ENCODE measurements at regions not wholly inside any gene's neighbourhood (a gene's known extent, or its start where the extent isn't known, plus 50 kb on each side); places are given as distances from the start of the nearest gene placed in this dataset.

- DNase-seq: no peak
Measured at GRCh38 chr6:56345376-56345995, 98.1 kb upstream of the COL21A1 start.

- no peak for DNase-seq
Measured at GRCh38 chr6:56343295-56343694, 95.9 kb upstream of the COL21A1 start.

- DNase-seq: no peak
Measured at GRCh38 chr6:56339524-56339923, 92.1 kb upstream of the COL21A1 start.

- no peak for DNase-seq
Measured at GRCh38 chr6:56335726-56336125, 88.3 kb upstream of the COL21A1 start.

GRCh38 chr6:56334937-56335336 is 87.6 kb upstream of the COL21A1 start:
- DNase-seq: no peak

- DNase-seq: no peak
Measured at GRCh38 chr6:56329271-56330050, 82.1 kb upstream of the COL21A1 start.

- DNase-seq: no peak
Measured at GRCh38 chr6:56328728-56329090, 81.3 kb upstream of the COL21A1 start.

- DNase-seq: no peak
Measured at GRCh38 chr6:56327946-56328727, 80.8 kb upstream of the COL21A1 start.

- no peak for DNase-seq
Measured at GRCh38 chr6:56324396-56324795, 77.0 kb upstream of the COL21A1 start.

- DNase-seq: no peak
Measured at GRCh38 chr6:56318851-56319250, 71.5 kb upstream of the COL21A1 start.

GRCh38 chr6:56314683-56315523 is 67.5 kb upstream of the COL21A1 start:
- no peak for DNase-seq

GRCh38 chr6:56311533-56312448 is 64.4 kb upstream of the COL21A1 start:
- DNase-seq: no peak

GRCh38 chr6:56311061-56311460 is 63.7 kb upstream of the COL21A1 start:
- DNase-seq: no peak

GRCh38 chr6:56310241-56310640 is 62.9 kb upstream of the COL21A1 start:
- DNase-seq: no peak

GRCh38 chr6:56299916-56300315 is 52.5 kb upstream of the COL21A1 start:
- DNase-seq: no peak

GRCh38 chr6:56297022-56297989 is 49.9 kb upstream of the COL21A1 start:
- DNase-seq: no peak
